ENCODE measurements at regions not wholly inside any gene's neighbourhood (a gene's known extent, or its start where the extent isn't known, plus 50 kb on each side); places are given as distances from the start of the nearest gene placed in this dataset.

DNA sequence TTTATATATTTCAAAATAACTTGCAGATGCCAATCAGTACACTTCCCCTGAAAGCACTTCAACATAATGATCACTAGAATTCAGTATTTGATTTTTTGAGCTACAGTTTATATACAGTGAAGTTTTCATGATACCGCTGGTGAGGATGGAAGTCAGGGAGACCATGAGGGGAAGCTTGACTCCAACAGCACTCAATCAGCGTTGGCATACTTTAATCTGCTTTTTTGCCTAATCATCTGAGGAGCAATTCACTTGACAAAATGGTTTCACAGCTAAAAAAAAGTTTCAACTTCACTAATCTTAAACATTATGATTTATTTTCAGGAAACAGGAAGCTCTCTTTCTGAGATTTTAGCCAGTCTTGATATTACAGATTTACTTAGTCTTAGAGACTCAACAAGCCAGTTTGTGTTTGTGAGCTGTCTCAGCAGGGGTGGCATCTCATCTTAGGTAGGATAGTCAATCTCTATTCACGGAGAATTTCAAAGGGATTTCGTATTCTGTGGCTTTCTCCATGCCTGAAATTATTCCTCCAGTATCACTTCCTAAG, 111.4 kb upstream of the ARRDC3 start:
- TF ChIP-seq POLR2A (IDR thresholded peaks at IDR 0.05) (no peak), EP300 (IDR thresholded peaks at IDR 0.05) (no peak)
- TF ChIP-seq, protein P1, sequence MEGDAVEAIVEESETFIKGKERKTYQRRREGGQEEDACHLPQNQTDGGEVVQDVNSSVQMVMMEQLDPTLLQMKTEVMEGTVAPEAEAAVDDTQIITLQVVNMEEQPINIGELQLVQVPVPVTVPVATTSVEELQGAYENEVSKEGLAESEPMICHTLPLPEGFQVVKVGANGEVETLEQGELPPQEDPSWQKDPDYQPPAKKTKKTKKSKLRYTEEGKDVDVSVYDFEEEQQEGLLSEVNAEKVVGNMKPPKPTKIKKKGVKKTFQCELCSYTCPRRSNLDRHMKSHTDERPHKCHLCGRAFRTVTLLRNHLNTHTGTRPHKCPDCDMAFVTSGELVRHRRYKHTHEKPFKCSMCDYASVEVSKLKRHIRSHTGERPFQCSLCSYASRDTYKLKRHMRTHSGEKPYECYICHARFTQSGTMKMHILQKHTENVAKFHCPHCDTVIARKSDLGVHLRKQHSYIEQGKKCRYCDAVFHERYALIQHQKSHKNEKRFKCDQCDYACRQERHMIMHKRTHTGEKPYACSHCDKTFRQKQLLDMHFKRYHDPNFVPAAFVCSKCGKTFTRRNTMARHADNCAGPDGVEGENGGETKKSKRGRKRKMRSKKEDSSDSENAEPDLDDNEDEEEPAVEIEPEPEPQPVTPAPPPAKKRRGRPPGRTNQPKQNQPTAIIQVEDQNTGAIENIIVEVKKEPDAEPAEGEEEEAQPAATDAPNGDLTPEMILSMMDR (IDR thresholded peaks at IDR 0.05) = no peak
